ENCODE measurements at regions not wholly inside any gene's neighbourhood (a gene's known extent, or its start where the extent isn't known, plus 50 kb on each side); places are given as distances from the start of the nearest gene placed in this dataset.

DNA sequence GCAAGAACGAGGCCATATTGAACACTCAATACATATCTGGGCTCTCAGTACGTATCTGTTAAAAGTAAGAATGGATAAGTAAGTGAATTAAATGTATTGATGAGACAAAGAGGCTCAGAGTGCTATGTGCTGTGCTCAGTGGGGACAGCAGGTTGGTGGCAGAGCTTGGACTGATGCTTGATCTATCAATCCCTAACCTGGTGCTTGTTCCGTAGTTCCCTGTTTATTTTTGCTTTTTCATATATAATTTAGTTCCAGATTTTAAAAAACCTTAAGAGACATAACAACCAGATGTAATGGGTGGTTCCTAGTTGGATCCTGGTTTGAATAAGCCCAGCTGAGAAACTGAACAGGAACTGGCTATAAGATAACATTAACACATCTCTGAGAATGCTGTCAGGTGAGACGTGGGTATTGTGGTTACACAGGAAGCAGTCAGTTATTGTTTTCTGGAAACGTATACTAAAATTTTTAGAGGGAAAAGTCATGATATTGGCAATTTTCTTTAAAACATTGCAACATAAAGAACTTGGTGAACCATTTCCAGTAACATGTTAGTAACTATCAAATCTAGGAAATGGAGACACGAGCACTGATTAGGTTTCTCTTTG lies 120.5 kb downstream of the FOXB1 start:
- H3K27me3 ChIP-seq (ENCODE audit: insufficient read depth, poor library complexity, severe bottlenecking), result no peaks in the 10 kb centered on the region
- no peak overlapping the region for H3K27ac ChIP-seq (replicated peaks)
- DNase-seq (ENCODE audit: low read depth in 1 of 2, low spot score in 1 of 2), result no peak
- no peak for TF ChIP-seq POLR2AphosphoS5 (IDR thresholded peaks at IDR 0.05; ENCODE audit: low read depth)
- TF ChIP-seq GABPA (IDR thresholded peaks at IDR 0.05; ENCODE audit: low read depth), result no peak
- TF ChIP-seq, protein P1, sequence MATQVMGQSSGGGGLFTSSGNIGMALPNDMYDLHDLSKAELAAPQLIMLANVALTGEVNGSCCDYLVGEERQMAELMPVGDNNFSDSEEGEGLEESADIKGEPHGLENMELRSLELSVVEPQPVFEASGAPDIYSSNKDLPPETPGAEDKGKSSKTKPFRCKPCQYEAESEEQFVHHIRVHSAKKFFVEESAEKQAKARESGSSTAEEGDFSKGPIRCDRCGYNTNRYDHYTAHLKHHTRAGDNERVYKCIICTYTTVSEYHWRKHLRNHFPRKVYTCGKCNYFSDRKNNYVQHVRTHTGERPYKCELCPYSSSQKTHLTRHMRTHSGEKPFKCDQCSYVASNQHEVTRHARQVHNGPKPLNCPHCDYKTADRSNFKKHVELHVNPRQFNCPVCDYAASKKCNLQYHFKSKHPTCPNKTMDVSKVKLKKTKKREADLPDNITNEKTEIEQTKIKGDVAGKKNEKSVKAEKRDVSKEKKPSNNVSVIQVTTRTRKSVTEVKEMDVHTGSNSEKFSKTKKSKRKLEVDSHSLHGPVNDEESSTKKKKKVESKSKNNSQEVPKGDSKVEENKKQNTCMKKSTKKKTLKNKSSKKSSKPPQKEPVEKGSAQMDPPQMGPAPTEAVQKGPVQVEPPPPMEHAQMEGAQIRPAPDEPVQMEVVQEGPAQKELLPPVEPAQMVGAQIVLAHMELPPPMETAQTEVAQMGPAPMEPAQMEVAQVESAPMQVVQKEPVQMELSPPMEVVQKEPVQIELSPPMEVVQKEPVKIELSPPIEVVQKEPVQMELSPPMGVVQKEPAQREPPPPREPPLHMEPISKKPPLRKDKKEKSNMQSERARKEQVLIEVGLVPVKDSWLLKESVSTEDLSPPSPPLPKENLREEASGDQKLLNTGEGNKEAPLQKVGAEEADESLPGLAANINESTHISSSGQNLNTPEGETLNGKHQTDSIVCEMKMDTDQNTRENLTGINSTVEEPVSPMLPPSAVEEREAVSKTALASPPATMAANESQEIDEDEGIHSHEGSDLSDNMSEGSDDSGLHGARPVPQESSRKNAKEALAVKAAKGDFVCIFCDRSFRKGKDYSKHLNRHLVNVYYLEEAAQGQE (IDR thresholded peaks at IDR 0.05; ENCODE audit: insufficient replicate concordance, low read depth), result no peak
- TF ChIP-seq, protein P2, sequence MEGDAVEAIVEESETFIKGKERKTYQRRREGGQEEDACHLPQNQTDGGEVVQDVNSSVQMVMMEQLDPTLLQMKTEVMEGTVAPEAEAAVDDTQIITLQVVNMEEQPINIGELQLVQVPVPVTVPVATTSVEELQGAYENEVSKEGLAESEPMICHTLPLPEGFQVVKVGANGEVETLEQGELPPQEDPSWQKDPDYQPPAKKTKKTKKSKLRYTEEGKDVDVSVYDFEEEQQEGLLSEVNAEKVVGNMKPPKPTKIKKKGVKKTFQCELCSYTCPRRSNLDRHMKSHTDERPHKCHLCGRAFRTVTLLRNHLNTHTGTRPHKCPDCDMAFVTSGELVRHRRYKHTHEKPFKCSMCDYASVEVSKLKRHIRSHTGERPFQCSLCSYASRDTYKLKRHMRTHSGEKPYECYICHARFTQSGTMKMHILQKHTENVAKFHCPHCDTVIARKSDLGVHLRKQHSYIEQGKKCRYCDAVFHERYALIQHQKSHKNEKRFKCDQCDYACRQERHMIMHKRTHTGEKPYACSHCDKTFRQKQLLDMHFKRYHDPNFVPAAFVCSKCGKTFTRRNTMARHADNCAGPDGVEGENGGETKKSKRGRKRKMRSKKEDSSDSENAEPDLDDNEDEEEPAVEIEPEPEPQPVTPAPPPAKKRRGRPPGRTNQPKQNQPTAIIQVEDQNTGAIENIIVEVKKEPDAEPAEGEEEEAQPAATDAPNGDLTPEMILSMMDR (IDR thresholded peaks at IDR 0.05; ENCODE audit: insufficient read depth, low read length), result no peak
- no peak for TF ChIP-seq SPI1 (IDR thresholded peaks at IDR 0.05; ENCODE audit: borderline replicate concordance, low read depth)
- no peak overlapping the region for H3K4me3 ChIP-seq (replicated peaks; ENCODE audit: insufficient read depth, low read length)

DNA sequence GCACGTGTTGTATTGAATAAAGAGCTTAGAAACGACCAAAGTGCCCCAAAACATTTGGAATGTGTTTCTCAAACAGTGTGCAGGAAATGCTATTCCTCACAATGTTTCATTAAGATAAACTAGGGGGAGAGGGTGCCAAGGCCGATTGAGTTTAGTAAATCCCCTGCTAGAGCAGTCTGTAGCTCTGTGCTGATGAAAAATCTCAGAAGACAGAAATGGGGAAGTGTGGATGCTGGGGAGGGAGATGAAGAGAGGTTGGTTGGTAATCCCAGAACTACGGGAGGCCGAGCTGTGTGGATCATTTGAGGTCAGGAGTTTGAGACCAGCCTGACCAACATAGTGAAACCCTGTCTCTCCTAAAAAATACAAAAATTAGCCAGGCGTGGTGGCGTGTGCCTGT lies 121.2 kb downstream of the FOXB1 start:
- TF ChIP-seq, protein P1 (IDR thresholded peaks at IDR 0.05; ENCODE audit: insufficient replicate concordance, low read depth), result no peak
- TF ChIP-seq SPI1 (IDR thresholded peaks at IDR 0.05; ENCODE audit: borderline replicate concordance, low read depth), result peak; percentile 57; the same call in 1 of the 2 replicates
- DNase-seq (ENCODE audit: low read depth in 1 of 2, low spot score in 1 of 2), result no peak
- H3K4me3 ChIP-seq (replicated peaks; ENCODE audit: insufficient read depth, low read length), result no peak overlapping the region
- H3K27me3 ChIP-seq (ENCODE audit: insufficient read depth, poor library complexity, severe bottlenecking), result no peaks in the 10 kb centered on the region
- H3K27ac ChIP-seq (replicated peaks), result no peak overlapping the region

DNA sequence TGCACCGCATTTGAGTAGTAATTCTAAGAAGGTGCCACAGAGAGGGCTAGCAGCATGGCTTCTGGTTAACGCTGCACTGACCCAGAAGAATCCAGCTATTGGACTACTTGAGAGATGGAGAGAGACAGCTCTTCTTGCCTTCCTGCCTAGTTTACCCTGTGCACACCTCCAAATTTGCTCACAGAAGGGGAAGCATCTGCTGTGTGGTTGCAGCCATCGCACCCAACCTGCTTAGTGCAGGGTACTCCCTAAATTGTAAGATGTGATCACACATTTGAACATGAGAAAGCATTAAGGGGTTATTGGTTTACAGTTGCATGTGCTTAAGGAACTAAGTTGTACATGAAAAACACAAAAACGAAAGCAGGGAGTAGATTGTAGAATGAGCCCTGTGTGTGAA lies 122.1 kb downstream of the FOXB1 start:
- no peak overlapping the region for H3K4me3 ChIP-seq (replicated peaks; ENCODE audit: insufficient read depth, low read length)
- DNase-seq (ENCODE audit: low read depth in 1 of 2, low spot score in 1 of 2), result no peak
- no peak overlapping the region for H3K27ac ChIP-seq (replicated peaks)
- no peak for TF ChIP-seq SPI1 (IDR thresholded peaks at IDR 0.05; ENCODE audit: borderline replicate concordance, low read depth)
- TF ChIP-seq GABPA (IDR thresholded peaks at IDR 0.05; ENCODE audit: low read depth), result no peak
- TF ChIP-seq, protein P1 (IDR thresholded peaks at IDR 0.05; ENCODE audit: insufficient replicate concordance, low read depth), result no peak
- no peak for TF ChIP-seq POLR2AphosphoS5 (IDR thresholded peaks at IDR 0.05; ENCODE audit: low read depth)
- TF ChIP-seq, protein P2 (IDR thresholded peaks at IDR 0.05; ENCODE audit: insufficient read depth, low read length), result no peak
- no peaks in the 10 kb centered on the region for H3K27me3 ChIP-seq (ENCODE audit: insufficient read depth, poor library complexity, severe bottlenecking)

Data from HL-60 (cell line).